ENCODE measurements at regions not wholly inside any gene's neighbourhood (a gene's known extent, or its start where the extent isn't known, plus 50 kb on each side); places are given as distances from the start of the nearest gene placed in this dataset.

- TF ChIP-seq, protein P1, sequence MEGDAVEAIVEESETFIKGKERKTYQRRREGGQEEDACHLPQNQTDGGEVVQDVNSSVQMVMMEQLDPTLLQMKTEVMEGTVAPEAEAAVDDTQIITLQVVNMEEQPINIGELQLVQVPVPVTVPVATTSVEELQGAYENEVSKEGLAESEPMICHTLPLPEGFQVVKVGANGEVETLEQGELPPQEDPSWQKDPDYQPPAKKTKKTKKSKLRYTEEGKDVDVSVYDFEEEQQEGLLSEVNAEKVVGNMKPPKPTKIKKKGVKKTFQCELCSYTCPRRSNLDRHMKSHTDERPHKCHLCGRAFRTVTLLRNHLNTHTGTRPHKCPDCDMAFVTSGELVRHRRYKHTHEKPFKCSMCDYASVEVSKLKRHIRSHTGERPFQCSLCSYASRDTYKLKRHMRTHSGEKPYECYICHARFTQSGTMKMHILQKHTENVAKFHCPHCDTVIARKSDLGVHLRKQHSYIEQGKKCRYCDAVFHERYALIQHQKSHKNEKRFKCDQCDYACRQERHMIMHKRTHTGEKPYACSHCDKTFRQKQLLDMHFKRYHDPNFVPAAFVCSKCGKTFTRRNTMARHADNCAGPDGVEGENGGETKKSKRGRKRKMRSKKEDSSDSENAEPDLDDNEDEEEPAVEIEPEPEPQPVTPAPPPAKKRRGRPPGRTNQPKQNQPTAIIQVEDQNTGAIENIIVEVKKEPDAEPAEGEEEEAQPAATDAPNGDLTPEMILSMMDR (IDR thresholded peaks at IDR 0.05) = no peak
- TF ChIP-seq POLR2A (IDR thresholded peaks at IDR 0.05; ENCODE audit: low read depth) (no peak), POLR2AphosphoS5 (IDR thresholded peaks at IDR 0.05) (no peak)
Measured at GRCh38 chr11:109527496-109527895, 105.5 kb downstream of the C11orf87 start.

Data from esophagus muscularis mucosa (tissue), 3 donors.